Stomach (tissue), 8 donors: ENCODE measurements at regions not wholly inside any gene's neighbourhood (a gene's known extent, or its start where the extent isn't known, plus 50 kb on each side); places are given as distances from the start of the nearest gene placed in this dataset.

Experiments used
- DNase-seq, 2 donors: peaks; one replicate each; pipeline versions ENCODE4 v3.0.0 to v3.0.0-alpha.2; 2013 to 2019
- H3K27ac ChIP-seq, 5 donors: fragments of 200-600 bp in 4 of 5; sonication (generic) in 4 of 5; one replicate each; pipeline ENCODE4 v1.5.1; 2013 to 2019; ENCODE audit warnings: mild to moderate bottlenecking in 1 of 5, moderate library complexity in 1 of 5
- H3K27me3 ChIP-seq, 3 donors: fragments of 200-600 bp; sonication (generic); one replicate each; pipeline ENCODE4 v1.5.1; 2017 to 2019; ENCODE audit warnings: mixed run types in 1 of 3
- H3K36me3 ChIP-seq, 4 donors: fragments of 200-600 bp; sonication (generic); 1 replicate in 3 of 4; 2 replicates in 1 of 4; pipeline ENCODE4 v1.5.1; 2016 to 2019
- H3K4me1 ChIP-seq, 4 donors: fragments of 200-600 bp; sonication (generic); one replicate each; pipeline ENCODE4 v1.5.1; 2016 to 2019
- H3K4me3 ChIP-seq, 4 donors: fragments of 200-600 bp; sonication (generic) in 3 of 4; one replicate each; pipeline ENCODE4 v1.5.1; 2016 to 2019; ENCODE audit warnings: mild to moderate bottlenecking in 1 of 4
- H3K9me3 ChIP-seq, 4 donors: fragments of 200-600 bp; sonication (generic); one replicate each; pipeline ENCODE4 v1.5.1; 2016 to 2019
- EP300 ChIP-seq: sonication (generic); formaldehyde crosslinking; IDR thresholded peaks from one replicate; pipeline ENCODE4 v1.6.1; 2017; ENCODE audit warnings: antibody characterized with exemption
- POLR2A ChIP-seq, 4 donors: fragments of 450-650 bp; IDR thresholded peaks; one replicate each; pipeline ENCODE4 v1.6.1; 2016; ENCODE audit warnings: antibody characterized with exemption in 4 of 4, control low read depth in 2 of 4, mild to moderate bottlenecking in 1 of 4, moderate library complexity in 1 of 4
- POLR2AphosphoS5 ChIP-seq, 3 donors: sonication (generic); formaldehyde crosslinking; IDR thresholded peaks; one replicate each; pipeline ENCODE4 v1.6.1; 2016; ENCODE audit warnings: antibody characterized with exemption in 3 of 3
- WGBS, 5 donors: extraction: QIAGEN DNeasy Blood & Tissue Kit in 3 of 5; methylation state at CpG; one replicate each; pipeline versions ENCODE4 v1.1.5 to v1.1.7; 2013 to 2018; 5-methylcytosine and 5-hydroxymethylcytosine counted together
- intact Hi-C: fragments of 100-400 bp; cut with DNase I; formaldehyde crosslinking; loops from one replicate; pipeline ENCODE4 v1.15.1; 2023; ENCODE audit warnings: low total_unique reads
- TF ChIP-seq, protein P1 (sequence below), 7 experiments: fragments of 450-650 bp in 4 of 7; fragments of 200-600 bp in 3 of 7; sonication (generic) in 3 of 7; IDR thresholded peaks; one replicate each; pipeline ENCODE4 v1.5.1; 2016 to 2019; ENCODE audit warnings: antibody characterized with exemption in 7 of 7, control low read depth in 2 of 7, mild to moderate bottlenecking in 1 of 7
- donor health status: healthy with polysubstance abuse.
- donor health status: Bipolar disorder and iron deficiency.
- donor health status: healthy.

DNA sequence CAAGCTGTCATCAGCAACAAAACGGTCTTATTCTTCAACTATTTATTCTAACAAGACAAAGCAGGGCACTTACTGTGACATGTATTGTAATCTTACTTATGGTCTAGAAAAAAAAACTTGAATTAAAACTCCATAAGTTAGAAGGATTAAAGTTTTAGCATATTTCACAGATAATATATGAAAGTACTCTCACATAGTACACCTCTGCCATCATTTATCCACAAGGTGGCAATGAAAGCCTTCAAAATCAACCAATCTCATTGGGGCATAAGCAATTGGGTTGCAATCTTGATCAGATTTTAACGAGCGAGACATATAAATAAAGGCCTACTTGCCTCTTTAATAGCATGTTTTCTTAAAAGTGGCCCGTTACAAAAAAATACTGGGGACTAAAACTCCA, 1382.9 kb downstream of the FAM133A start:
- H3K9me3 ChIP-seq, result no peaks in the 10 kb centered on the region
- no peaks in the 10 kb centered on the region for H3K27me3 ChIP-seq
- intact Hi-C loops, result no loop called here
- H3K4me3 ChIP-seq, result no peak overlapping the region
- WGBS, 5 donors, result 42 to 66% (median 54%) methylated on average over 4 of the region's 4 CpGs
- H3K36me3 ChIP-seq, result no peaks in the 10 kb centered on the region
- no peak for DNase-seq
- H3K4me1 ChIP-seq, result no peaks in the 10 kb centered on the region
- H3K27ac ChIP-seq, result no peak overlapping the region
- TF ChIP-seq POLR2AphosphoS5 (IDR thresholded peaks at IDR 0.05), result no peak
- no peak for TF ChIP-seq EP300
- TF ChIP-seq, protein P1, sequence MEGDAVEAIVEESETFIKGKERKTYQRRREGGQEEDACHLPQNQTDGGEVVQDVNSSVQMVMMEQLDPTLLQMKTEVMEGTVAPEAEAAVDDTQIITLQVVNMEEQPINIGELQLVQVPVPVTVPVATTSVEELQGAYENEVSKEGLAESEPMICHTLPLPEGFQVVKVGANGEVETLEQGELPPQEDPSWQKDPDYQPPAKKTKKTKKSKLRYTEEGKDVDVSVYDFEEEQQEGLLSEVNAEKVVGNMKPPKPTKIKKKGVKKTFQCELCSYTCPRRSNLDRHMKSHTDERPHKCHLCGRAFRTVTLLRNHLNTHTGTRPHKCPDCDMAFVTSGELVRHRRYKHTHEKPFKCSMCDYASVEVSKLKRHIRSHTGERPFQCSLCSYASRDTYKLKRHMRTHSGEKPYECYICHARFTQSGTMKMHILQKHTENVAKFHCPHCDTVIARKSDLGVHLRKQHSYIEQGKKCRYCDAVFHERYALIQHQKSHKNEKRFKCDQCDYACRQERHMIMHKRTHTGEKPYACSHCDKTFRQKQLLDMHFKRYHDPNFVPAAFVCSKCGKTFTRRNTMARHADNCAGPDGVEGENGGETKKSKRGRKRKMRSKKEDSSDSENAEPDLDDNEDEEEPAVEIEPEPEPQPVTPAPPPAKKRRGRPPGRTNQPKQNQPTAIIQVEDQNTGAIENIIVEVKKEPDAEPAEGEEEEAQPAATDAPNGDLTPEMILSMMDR (IDR thresholded peaks at IDR 0.05), result no peak
- no peak for TF ChIP-seq POLR2A (IDR thresholded peaks at IDR 0.05)

DNA sequence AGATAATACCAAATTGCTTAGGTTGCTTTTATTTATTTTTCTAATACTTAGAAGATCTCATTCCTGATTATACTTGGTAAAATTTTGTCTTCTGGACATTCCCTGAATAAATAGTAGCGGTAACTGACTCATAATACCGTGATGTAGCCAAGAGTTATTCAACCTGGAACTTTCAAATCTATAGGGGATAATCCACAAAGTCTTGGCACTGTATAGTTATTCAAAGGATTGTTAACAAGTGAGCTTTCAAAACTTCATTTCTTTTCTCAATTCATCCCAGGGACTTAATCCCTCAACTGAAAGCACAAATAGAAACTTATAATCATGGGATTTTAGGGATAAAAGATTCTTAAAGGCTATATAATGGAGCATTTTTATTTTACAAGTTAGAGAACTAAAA, 1383.3 kb downstream of the FAM133A start:
- Histone ChIP-seq H3K36me3 (no peaks in the 10 kb centered on the region), H3K27me3 (no peaks in the 10 kb centered on the region), H3K9me3 (no peaks in the 10 kb centered on the region), H3K4me3 (no peak overlapping the region), H3K27ac (no peak overlapping the region), H3K4me1 (no peaks in the 10 kb centered on the region)
- 40 to 68% (median 58%) methylated on average over 2 of the region's 2 CpGs for WGBS, 5 donors
- TF ChIP-seq POLR2AphosphoS5 (IDR thresholded peaks at IDR 0.05), result no peak
- TF ChIP-seq, protein P1 (IDR thresholded peaks at IDR 0.05), result no peak
- no peak for TF ChIP-seq EP300
- TF ChIP-seq POLR2A (IDR thresholded peaks at IDR 0.05), result no peak
- DNase-seq, result no peak
- intact Hi-C loops, result no loop called here

DNA sequence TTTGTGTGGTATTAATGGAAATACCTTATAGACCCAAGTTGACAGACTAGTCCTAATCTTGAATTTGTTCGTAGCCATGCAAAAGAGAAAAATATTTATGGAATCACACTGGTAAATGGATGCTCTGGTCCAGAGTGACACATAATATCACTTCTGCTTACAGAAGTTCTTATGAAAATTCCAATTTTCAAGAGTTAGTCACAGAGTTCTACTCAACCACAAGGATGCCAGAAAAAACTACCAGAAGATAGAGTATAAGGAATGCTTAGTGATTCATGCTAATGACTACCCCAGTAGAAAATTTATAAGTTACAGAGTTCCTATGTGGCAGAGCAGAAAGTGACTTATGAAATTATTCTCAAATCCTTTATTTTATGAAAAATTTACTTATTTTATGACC, 1384.8 kb downstream of the FAM133A start:
- Histone ChIP-seq H3K27ac (no peak overlapping the region), H3K9me3 (no peaks in the 10 kb centered on the region), H3K4me1 (no peaks in the 10 kb centered on the region), H3K36me3 (no peaks in the 10 kb centered on the region), H3K27me3 (no peaks in the 10 kb centered on the region), H3K4me3 (no peak overlapping the region)
- TF ChIP-seq, protein P1 (IDR thresholded peaks at IDR 0.05), result no peak
- no peak for TF ChIP-seq POLR2AphosphoS5 (IDR thresholded peaks at IDR 0.05)
- TF ChIP-seq EP300, result no peak
- no peak for TF ChIP-seq POLR2A (IDR thresholded peaks at IDR 0.05)
- intact Hi-C loops, result no loop called here
- DNase-seq, result no peak
- 67 to 83% (median 79%) methylated on average over 1 of the region's 1 CpG for WGBS, 5 donors

DNA sequence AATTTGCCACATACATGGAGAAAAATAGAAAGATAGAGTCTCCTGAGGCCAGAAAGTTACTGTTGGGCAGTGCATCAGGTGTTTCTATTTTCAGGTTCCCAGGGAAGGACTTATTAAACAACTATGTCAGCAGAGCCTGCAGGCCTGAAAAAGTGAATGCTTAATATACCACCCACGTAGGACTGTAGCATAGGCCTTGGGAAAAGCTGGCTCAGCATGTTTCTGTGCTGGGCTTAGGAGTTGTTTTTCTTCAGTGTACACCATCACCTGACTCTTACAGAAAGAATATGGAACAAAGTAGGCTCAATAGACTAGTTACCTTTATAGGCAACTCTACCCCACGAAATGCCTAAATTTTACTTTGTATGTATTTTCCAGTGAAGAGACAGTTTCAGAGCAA, 1385.9 kb downstream of the FAM133A start:
- Histone ChIP-seq H3K9me3 (no peaks in the 10 kb centered on the region), H3K27me3 (no peaks in the 10 kb centered on the region), H3K4me1 (no peaks in the 10 kb centered on the region), H3K4me3 (no peak overlapping the region), H3K27ac (no peak overlapping the region), H3K36me3 (no peaks in the 10 kb centered on the region)
- TF ChIP-seq POLR2AphosphoS5 (IDR thresholded peaks at IDR 0.05) (no peak), POLR2A (IDR thresholded peaks at IDR 0.05) (no peak), EP300 (no peak)
- TF ChIP-seq, protein P1 (IDR thresholded peaks at IDR 0.05), result no peak
- WGBS, 5 donors, result 39 to 64% (median 54%) methylated on average over 2 of the region's 2 CpGs
- DNase-seq, result no peak
- intact Hi-C loops, result no loop called here
